SHP77 (cell line): ENCODE measurements at regions not wholly inside any gene's neighbourhood (a gene's known extent, or its start where the extent isn't known, plus 50 kb on each side); places are given as distances from the start of the nearest gene placed in this dataset.
"Not testable (repeated sequence)": the region's sequence is repeated elsewhere in the genome, so short reads cannot be mapped to it uniquely, and the experiment has no call there.

Experiments used
- DNase-seq, 2 experiments: peaks; one replicate each; lab custom pipeline; 2025; lab: John Stamatoyannopoulos, UW

DNA sequence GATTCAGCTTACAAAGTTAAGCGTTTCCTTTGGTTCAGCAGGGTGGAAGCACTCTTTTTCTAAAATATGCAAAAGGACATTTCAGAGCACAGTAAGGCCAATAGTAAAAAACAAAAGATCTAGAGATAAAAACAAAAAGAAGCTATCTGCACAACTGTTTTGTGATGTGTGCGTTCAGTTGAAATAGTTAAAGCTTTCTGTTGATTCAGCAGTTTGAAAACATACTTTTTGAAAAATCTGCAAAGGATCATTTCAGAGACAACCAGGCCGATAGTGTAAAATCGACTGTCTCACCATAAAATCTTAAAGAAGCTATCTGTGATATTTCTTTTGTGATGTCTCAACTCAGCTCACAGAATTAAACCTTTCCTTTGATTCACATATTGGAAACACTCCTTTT is 300.0 kb upstream of the ALG10B start:
- DNase-seq, result no peak

GRCh38 chr12:38025916-38026315 is 290.7 kb upstream of the ALG10B start:
- DNase-seq, result no peak

DNA sequence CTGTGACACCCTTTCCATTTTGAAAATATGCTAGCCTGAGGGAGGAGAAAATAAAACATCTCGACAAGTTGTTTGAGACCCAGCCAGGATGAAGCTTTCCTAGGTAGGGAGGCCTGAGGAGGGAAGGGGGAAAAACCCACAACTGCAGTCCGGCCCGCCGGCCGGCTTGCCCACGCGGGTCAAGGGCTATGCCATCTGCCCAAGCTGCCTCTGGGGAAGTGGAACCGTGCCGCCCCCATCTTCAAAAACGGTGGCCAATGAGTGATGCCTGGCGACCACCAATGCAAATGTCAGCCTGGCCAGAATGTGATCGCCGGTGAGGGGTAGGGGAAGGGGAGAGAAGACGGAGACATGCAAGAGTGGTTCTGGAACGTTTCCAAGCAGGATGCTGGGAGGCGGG is 263.5 kb upstream of the ALG10B start:
- no peak for DNase-seq

- peak; percentile 64 to 75 for DNase-seq
Measured at GRCh38 chr12:38053655-38054464, 262.7 kb upstream of the ALG10B start.

- DNase-seq, result no peak
Measured at GRCh38 chr12:38056701-38057689, 259.6 kb upstream of the ALG10B start.

- DNase-seq, result no peak
Measured at GRCh38 chr12:38099686-38100085, 216.9 kb upstream of the ALG10B start.

GRCh38 chr12:38101753-38102152 is 214.8 kb upstream of the ALG10B start:
- no peak for DNase-seq

DNA sequence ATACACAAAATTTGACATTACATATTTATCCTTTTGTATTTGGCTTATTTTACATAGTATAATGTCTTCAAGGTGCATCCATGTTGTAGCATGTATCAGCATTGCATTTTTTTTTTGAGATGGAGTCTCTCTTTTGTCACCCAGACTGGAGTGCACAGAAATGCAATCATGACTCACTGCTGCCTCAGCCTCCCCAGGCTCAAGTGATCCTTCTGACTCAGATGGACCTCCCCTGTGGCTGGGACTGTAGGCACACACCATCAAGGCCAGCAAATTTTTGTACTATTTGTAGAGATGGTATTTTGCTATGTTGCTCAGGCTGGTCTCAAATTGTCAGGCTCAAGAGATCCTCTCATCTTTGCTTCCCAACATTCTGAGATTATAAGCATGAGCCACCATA is 214.4 kb upstream of the ALG10B start:
- DNase-seq, result no peak

- no peak for DNase-seq
Measured at GRCh38 chr12:38110026-38110699, 206.4 kb upstream of the ALG10B start.

DNA sequence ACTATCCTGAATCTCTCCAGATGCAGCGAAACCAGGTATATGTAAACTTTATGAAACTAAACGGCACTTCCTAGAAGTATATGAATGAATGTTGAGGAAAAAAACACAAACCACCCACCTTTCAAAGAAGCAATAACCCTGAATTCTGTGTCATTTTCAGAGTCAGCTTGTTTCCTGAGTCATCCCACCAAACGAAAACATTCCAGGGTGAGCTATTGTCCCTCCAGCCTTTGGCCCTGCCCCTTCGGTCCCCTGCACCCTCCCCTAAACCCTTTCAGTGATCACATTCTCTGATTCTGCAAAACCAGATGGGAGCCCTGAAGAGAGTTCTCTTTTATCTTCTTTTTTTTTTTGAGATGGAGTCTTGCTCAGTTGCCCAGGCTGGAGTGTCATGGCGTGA is 202.6 kb upstream of the ALG10B start:
- no peak for DNase-seq

GRCh38 chr12:38116968-38117367 is 199.6 kb upstream of the ALG10B start:
- no peak for DNase-seq

DNA sequence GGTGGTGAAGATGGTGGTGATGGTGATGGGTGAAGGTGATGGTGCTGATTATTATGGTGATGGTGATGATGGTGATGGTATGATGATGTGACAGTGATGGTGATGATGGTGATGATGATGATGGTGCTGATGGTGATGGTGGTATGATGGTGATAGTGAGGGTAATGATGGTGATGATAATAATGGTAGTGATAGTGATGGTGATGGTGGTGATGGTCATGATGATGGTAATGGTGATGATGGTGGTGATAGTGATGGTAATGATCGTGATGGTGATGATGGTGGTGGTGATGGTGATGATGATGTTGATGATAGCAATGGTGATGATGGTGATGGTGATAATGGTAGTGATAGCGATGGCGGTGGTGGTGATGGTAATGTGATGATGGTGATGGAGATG is 197.9 kb upstream of the ALG10B start:
- no peak for DNase-seq

DNA sequence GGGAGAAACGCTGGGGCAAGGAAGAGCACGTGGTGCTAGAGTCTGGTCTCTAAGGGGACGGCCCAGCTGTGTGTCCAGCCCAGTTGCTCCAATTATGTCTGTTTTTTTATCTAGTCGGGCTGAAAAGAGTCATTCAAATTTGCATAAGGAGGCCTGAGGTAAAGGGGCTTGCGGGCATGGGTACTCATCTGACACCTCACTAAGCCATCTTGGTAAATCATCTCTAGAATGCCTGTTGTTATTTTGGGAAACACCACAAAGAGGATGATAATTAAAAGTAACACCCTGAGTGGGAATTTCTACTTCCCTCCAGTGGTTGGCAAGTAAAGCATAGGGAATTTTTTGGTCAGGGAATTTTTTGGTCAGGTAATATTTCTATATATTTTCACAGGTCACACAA is 196.1 kb upstream of the ALG10B start:
- DNase-seq, result no peak

DNA sequence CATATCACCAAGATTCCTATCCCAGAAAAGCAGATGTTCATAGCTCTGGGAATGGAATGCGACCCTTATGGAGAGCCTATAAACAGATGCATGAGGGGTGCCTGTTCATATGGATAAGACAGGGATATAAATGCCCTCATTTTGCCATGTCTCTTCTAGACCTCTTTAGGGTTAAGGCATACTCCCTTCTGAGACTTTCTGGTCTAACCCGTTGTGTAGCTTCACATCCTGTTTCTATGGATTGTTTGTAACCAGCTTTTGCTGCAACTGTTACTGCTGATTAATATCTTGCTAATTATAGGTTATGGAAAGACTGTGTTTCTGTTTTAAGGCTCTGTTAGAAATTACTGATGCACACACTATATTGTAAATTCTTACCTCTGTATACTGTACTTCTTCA is 193.5 kb upstream of the ALG10B start:
- DNase-seq, result not testable (repeated sequence)

DNA sequence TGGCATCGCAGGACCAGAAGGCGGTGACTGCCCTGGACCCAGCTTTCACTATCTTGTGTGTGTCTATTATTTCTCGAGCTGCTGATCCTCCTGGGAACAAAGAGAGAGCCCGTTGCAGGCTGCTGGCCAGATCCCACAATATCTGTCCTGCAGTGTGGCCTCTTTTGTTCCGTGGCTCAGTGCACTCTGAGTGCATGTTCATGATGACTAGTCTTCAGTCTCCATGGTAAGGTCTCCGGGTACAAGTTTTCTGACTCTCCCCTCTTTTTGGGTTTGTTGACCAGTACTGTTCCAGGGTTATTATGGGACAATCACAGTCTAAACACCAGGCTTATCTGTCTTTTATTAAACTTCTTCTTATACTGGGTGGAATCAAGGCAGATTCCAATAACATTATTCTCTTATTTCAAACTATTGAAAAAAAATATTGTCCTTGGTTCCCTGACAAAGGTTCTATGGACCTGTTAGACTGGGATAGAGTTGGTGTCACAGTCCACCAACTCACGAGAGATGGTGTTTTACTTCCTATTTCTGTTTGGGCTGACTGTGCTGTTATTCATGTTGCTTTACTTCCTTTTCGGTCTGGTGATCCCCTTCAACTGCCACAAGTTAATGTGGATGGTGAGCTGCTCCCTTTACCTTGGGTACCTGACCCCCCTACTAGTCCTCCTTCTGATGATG is 192.9 kb upstream of the ALG10B start:
- DNase-seq, result no peak

GRCh38 chr12:38124247-38125012 is 192.1 kb upstream of the ALG10B start:
- no peak for DNase-seq

- DNase-seq, result no peak
Measured at GRCh38 chr12:38132139-38132538, 184.4 kb upstream of the ALG10B start.

DNA sequence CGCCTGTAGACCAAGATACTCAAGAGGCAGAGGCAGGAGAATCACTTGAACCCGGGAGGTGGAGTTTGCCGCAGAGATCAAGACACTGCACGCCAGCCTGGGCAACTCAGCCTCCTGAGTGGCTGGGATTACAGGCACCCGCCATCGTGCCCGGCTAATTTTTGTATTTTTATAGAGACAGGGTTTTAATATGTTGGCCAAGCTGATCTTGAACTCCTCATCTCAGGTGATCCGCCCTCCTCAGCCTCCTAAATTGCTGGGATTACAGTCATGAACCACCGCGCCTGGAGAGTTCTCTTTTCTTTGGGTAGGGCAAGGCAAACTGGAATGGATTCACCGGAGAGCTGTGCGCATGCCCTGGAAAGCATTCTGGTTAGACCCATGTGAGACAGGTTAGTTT is 179.3 kb upstream of the ALG10B start:
- DNase-seq, result no peak

DNA sequence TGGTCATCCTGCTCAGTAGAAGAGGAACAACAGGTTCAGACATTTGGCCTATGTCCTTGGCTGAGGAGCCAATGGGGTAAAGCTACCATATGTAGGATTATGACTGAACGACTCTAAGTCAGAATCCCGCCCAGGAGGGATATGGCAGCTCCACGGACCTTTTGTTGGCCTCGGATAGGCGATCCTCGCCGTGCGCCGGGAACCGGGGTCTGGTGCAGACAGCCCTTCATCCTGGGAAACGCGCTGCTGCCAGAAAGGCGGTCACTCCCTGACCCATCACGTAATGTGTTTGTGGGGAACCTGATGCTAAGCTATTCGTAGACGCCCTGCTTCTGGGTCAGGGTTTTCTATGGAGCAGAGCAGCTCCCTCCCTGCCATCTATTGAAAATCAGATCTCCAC is 178.9 kb upstream of the ALG10B start:
- no peak for DNase-seq

GRCh38 chr12:38138225-38139221 is 178.1 kb upstream of the ALG10B start:
- peak; percentile 46 for DNase-seq
